Right lobe of liver (tissue), 4 donors: ENCODE measurements at regions not wholly inside any gene's neighbourhood (a gene's known extent, or its start where the extent isn't known, plus 50 kb on each side); places are given as distances from the start of the nearest gene placed in this dataset.

Experiments
- CTCF ChIP-seq, 4 donors: fragments of 200-600 bp in 3 of 4; fragments of 450-650 bp in 1 of 4; IDR thresholded peaks; one replicate each; pipeline versions ENCODE4 v1.5.1 to v1.8.0; 2016 to 2022; ENCODE audit warnings: antibody characterized with exemption in 4 of 4, mild to moderate bottlenecking in 2 of 4
- POLR2A ChIP-seq: fragments of 450-650 bp; IDR thresholded peaks from one replicate; pipeline ENCODE4 v1.6.1; 2017; ENCODE audit warnings: antibody characterized with exemption, mild to moderate bottlenecking
- donor health status: DM: no; HTN: no; CAD: no.
- donor health status: DM: no; HTN: no; CAD: no.
- donor health status: DM: no; HTN: yes; CAD: no.

- TF ChIP-seq POLR2A (no peak), CTCF (IDR thresholded peaks at IDR 0.05) (no peak)
Observed at GRCh38 chr11:98657711-98658110, 363.0 kb upstream of the CNTN5 start.
